Hippocampal formation (tissue), 2 donors: ENCODE measurements at regions not wholly inside any gene's neighbourhood (a gene's known extent, or its start where the extent isn't known, plus 50 kb on each side); places are given as distances from the start of the nearest gene placed in this dataset.
"Not testable (repeated sequence)": the region's sequence is repeated elsewhere in the genome, so short reads cannot be mapped to it uniquely, and the experiment has no call there.

Experiments
- DNase-seq, 2 donors: peaks; one replicate each; lab custom pipeline; 2025; lab: John Stamatoyannopoulos, UW

DNA sequence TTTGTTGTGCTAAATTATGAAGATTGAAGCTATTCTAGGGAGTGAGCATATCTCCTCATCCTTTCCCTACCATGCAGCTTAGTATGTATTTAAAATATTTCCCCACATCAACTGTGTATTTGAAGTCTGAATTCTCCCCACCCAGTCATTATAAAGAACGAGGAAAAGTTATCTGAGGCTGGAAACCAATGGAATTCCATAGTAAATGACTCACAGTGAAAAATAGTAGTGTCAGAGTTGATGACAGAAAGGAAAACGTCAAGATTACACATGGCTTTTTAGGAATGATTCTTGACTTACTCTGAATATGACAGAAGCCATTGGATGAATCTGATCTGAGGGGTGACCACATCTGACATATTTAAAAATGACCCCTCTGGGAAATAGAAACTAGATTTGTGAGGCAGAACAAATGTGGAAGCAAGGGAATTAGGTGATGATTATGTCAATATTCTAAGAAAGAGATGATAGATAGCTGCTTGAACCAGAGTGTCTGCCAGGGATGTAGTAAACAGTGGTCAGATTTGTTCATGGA lies 1768.9 kb upstream of the CDH9 start:
- DNase-seq, result no peak

DNA sequence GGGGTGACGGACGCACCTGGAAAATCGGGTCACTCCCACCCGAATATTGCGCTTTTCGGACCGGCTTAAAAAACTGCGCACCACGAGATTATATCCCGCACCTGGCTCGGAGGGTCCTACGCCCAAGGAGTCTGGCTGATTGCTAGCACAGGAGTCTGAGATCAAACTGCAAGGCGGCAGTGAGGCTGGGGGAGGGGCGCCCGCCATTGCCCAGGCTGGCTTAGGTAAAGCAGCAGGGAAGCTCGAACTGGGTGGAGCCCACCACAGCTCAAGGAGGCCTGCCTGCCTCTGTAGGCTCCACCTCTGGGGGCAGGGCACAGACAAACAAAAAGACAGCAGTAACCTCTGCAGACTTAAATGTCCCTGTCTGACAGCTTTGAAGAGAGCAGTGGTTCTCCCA lies 1760.6 kb upstream of the CDH9 start:
- not testable (repeated sequence) for DNase-seq

DNA sequence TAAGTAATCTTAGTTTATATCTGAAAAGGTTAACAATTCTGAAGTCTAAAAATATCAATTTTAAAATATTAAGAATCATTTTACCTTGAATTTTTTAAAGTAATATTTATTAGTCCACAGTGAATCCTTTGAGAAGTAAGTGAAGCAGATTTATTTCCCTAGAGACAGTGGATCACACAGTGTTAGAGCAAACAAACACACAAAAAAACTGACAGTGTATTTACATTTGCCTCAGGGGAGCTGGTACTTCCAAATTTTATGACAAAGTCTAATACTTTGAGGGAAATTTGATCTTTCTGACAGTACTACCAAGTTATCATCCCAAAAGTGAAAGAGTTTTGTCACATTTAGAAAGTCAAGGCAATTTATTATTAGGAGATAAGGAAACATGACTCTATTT lies 1750.6 kb upstream of the CDH9 start:
- DNase-seq, result no peak

GRCh38 chr5:28780083-28780692 lies 1741.8 kb upstream of the CDH9 start:
- DNase-seq, result no peak

GRCh38 chr5:28779161-28779754 lies 1740.9 kb upstream of the CDH9 start:
- DNase-seq, result no peak

DNA sequence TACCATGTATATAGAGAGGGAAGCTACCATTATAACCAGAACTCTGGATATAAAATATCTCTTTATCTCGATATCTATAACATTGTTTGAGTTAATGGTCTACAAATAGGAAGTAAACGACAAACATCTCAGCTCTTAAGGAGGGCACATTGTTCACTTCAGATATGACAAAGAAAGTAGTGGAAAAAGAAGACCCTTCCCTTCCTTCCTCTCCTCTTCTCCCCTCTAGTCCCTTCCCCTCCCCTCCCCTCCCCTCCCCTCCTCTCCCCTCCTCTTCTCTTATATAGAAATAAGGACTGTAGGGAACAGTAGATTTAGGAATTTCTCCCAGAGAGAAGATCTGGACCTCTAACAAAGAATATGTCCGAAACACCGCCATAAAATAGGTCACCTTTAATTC lies 1731.9 kb upstream of the CDH9 start:
- DNase-seq, result no peak

- DNase-seq, result peak in 1 of 2 donors; percentile 48
Measured at GRCh38 chr5:28766565-28767158, 1728.3 kb upstream of the CDH9 start.

DNA sequence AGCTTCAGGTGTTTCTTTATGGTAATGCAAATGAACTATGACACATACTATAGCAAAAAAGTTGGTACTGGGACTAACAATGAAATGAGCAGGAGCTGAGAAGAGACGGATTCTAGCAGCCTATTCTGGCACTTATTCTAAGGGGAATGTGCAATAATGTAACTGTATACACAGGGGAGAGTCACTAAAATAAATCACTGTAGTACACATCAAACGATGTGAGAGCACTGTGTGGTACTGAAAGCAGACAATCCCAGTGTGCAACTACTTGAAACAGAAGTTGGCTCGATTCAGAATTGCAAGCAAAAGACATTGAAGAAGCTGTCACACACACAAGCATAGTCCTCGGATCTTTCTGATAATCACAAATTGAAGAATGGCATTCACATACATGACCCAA lies 1713.0 kb upstream of the CDH9 start:
- DNase-seq, result no peak

DNA sequence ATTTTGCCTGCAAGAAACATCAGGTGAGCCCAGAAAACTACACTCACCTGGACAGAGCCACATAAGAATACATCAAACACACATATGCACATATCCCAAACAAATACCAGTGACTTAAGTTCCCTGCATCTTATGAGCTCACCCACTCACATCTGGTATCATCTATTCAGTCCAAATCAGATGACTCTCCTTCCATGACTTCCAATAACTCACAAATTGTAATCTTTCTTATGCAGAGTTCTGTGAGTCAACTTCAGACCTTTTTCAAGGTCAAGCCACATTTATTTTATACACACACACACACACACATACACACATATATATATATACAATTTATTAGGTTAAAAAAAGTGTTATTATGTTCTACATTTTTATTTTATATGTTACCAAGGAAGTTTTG lies 1711.9 kb upstream of the CDH9 start:
- DNase-seq, result no peak

DNA sequence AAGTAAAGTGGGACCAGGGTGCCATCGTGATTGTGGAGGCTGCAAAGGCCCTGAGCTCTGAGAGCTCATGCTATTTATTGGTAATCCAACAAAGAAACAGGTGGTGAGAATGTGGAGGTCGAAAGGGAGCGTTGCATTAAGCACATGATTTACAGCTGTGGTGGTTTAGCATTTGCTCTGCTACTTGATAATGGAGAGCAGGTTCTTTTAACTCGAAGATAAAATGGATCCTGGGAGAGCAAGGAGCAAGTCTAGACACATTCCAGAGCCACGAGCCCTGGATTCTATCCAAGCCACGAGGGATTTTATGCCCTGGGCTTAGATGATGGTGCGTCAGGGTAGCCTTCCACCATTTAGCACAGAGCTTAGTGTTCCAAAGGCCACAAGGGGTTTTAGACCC lies 1710.1 kb upstream of the CDH9 start:
- no peak for DNase-seq

DNA sequence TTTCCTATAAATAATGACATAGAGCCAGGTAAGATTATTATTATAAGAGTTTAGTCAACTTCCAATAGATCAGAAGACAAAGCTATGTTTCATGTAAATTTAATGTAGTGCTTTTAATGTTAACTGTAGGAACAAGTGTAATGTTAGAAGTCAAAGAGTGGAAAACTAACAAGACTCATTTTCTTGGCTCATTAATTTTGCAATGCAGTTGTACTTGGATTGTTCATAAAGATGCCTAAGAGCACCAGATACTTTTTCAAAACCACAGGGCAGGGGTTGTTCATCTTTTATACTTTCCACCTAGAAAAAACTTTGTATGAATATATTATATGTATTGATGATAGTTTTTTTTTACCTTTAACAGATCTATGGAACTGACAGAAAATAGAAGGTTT lies 1705.3 kb upstream of the CDH9 start:
- no peak for DNase-seq

GRCh38 chr5:28743025-28743715 lies 1704.8 kb upstream of the CDH9 start:
- DNase-seq, result no peak

- no peak for DNase-seq
Measured at GRCh38 chr5:28737682-28738081, 1699.3 kb upstream of the CDH9 start.

DNA sequence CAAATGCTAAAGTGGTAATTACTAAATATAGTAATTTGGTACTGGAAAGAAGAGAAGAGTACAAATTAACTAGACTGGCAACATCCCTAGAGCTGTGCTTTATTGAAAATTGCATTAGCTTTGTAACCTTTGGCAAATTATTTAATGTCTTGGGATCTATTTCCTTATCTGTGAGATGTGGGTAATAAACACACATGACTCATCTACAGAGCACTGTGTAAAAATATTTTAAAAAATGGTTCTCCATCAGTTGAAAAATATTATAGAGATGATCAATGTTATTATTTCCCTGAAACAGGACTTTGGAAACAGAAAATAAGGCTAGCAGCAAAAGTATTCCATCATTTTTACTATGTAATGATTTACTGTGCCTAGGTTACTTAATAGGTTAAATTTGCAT lies 1698.8 kb upstream of the CDH9 start:
- no peak for DNase-seq

GRCh38 chr5:28734396-28734795 lies 1696.0 kb upstream of the CDH9 start:
- no peak for DNase-seq

DNA sequence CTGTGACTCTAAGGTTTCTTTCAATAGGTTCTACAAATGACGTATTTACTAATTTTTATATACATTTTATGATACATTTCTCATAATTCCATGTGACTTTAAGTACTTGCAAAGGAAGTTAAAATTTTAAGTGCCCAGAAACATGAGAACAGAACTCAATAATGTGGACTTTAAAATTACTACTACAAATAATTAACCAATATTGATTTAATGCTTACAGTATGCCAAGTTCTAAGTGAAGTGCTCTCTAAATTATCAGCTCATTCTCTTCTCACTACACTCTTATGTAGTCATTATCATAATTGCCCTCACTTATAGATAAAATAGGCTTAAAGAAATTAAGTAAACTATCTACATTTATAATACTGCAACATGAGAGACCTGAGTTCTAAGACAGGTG lies 1690.7 kb upstream of the CDH9 start:
- DNase-seq, result no peak

GRCh38 chr5:28726815-28727214 lies 1688.4 kb upstream of the CDH9 start:
- DNase-seq, result no peak

- no peak for DNase-seq
Measured at GRCh38 chr5:28725001-28725400, 1686.6 kb upstream of the CDH9 start.

DNA sequence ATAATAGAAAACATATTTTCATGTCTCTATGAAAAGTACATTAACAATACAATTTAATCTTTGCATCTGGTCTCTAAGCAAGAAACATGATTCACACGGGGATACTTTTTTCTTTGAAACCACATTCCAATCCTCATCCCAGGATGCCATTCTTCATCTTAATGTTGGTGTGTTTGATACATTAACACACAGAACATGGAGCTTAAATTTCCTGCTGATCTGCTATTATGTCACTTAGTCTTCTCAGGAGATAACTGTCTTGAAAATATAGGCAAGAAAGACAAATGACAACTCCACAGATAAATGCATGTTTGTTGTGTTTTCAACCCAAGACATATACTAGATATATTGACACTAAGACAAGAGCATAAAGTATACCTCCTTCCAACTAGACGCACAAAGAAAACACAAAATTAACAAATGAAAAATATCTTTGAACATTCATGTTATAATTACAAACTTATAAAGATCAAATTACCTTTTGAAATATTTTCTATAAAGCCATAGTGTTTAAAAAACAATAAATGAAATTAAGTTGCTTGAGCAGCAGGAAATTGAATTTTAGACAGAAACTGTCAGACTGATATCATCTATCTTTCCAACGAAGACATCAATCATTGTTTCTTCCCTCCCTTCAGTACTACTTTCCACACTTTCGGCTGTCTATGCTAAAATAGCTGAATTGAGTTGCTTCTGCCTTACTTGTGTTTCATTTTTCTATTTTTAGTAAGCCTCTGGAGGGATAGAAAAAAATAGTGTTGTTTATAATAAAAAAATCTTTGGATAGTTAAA lies 1676.7 kb upstream of the CDH9 start:
- DNase-seq, result no peak

- no peak for DNase-seq
Measured at GRCh38 chr5:28710360-28710759, 1672.0 kb upstream of the CDH9 start.

DNA sequence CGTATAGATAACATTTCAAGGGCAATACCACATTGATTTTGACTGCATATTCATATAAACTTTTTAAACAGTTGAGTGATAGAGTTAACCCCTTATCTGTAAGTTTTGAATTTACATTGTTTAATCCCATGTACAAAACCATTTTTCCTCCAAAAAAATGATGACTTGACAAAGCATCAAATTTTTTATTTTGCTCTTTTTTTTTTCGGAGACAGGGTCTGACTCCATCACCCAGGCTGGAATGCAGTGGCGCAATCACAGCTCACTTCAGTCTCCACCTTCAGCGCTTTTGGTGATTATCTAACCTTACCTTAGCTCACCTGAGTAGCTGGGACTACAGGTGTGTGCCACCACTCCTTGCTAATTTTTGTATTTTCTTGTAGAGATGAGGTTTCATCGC lies 1670.1 kb upstream of the CDH9 start:
- DNase-seq, result no peak

- DNase-seq, result no peak
Measured at GRCh38 chr5:28707706-28708105, 1669.3 kb upstream of the CDH9 start.
